ENCODE measurements at regions not wholly inside any gene's neighbourhood (a gene's known extent, or its start where the extent isn't known, plus 50 kb on each side); places are given as distances from the start of the nearest gene placed in this dataset.

DNA sequence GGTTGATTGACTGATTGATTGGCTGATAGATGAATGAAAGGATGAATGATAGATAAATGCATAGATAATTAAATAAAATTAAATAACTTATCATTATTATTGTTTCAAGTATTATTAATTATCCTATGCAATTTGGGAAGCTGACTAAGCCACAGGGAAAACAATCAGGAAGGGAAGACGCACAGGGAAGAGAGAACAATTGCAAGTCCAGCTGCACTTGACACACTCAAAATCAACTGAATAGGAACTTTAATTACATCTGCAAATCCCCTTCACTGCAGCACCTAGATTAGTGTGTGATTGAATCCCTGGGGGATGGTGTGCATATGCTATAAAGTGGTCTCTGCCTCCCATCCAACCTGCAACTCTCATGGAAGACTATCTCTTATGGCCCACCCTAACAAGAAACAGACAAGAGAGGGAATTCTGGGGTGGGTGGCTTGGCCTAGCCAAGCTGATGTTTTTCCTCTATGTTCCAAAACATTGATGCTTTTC, 161.1 kb upstream of the FGGY start:
- no peak for DNase-seq

DNA sequence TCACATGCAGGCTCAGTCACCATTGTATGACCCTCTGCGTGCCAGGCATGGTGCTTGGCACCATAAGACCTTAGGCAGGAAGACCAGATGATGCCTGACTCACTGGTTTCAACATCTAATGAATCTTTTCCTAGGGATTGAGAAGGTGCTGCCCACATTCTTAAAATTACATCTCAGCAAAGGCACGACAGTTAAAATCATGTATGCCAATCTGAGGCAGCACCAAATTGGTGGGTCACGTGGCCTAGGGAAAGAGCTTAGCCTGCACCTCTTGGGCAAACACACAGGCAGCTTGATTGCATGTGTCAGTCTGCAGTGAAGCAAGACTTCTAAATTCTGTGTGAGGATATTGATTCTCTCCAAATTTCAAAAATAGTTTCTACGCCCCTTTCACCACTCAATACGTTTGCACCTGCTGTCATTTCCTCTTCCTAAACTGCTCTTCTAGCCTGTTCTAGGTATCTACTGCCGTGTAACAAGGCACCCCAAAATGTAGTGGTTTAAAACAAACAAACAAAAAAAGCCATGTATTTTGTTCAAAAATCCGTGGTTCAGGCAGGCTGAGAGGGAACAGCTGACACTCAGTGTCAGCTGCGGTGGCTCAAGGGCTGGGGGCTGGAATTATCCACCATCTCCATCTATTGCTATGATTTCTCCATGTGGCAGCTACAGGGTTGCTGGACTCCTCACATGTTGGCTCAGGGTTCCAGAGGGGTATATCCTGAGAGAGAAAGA, 160.2 kb upstream of the FGGY start:
- no peak for DNase-seq

DNA sequence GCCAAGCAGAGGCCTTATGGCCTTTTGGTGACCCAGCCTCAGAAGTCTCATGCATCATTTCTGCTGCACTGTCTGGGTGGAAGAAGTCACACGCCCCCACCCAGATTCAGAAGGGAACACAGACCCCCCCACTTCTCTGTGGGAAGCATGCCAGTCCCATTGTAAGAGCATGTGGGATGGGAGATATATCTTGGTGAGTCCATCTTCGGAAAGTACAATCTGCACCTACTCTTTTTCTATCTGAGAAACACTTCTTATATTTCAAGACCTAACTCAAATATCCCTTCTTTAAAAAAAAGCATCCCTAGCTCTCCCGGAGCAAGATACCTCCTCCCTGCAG, 159.6 kb upstream of the FGGY start:
- DNase-seq: no peak

DNA sequence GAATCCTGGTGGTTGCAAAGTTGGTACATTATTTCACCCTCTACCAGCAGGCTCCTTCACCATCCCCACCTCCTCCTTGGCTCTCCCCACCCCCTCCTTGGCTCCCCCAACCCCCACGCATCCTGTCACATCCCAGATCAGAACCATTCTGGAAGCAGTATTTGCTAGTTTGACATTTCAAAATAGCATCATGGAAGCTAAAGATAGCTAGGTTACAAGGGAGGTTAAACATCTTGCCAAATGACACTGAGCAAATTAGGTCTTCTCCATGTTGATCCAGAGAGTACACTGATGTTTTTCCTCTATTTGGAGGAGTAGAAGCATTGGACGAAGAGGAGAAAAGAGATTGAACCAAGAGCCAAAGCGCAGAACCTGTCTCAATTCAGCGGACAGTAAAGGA, 158.9 kb upstream of the FGGY start:
- no peak for DNase-seq

DNA sequence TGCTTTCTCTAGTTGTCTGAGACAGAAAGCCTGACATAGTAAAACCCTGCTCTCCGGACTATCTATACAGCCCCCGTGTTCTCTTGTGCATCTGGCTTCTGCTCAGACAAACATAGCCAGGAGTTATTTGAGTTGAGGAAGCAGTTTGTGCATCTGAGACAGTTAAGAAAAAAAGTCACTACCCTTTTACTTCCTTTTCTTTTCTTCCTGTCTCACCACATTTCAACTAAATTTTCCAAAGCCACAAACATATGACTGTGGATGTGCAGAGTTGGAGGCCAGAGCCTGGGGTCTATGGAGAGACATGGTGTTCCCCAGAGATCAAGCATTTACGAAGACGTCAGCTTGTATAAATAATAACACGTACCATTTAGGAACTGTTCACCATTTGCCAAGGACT, 158.5 kb upstream of the FGGY start:
- DNase-seq: no peak

DNA sequence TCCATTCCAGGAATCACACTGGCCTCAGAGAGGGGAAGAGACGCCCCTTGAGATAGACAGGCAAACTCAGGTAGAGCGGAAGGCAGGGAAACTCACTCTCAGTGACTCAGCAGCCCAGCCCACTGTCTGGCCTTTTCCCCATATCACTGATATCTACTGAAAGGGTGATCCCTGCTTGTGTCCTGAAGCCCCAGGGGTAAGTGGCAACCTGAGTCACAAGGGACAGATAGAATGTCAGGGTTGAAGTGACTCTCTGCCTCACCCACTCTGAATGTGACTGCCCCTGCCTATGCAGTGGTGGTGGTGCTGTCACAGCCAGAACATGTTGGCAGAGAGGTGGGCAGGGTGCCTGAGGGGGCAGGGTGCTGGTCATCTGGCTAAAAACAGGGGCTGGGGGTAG, 157.5 kb upstream of the FGGY start:
- no peak for DNase-seq

DNA sequence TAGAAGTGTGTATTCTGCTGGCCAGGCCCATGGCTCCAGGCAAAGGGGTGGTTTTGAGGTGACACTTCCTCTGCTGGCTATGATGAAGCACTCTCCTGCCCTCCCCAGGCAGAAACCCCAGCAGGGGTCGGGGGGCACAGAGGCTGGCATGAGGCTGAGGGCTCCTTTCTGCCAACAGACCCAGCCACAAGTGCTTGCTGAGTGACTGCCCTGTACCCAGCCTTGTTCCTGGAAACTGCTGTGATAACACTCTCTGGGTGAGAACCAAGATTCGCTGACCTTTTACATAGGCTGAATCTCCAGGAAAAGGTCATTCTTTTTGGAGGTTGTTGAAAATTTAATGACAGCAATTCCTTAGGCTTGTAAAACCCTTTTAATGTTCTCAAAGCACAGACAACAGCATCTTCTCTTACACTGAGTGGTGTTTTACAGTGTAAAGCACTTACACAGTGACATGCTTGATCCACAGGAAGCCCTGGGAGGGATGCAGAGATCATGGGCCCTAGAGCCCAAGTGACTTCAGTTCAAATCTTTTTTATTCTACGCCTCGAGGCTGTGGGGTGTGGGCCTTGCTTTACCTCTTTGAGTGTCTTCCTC, 155.5 kb upstream of the FGGY start:
- DNase-seq: no peak

DNA sequence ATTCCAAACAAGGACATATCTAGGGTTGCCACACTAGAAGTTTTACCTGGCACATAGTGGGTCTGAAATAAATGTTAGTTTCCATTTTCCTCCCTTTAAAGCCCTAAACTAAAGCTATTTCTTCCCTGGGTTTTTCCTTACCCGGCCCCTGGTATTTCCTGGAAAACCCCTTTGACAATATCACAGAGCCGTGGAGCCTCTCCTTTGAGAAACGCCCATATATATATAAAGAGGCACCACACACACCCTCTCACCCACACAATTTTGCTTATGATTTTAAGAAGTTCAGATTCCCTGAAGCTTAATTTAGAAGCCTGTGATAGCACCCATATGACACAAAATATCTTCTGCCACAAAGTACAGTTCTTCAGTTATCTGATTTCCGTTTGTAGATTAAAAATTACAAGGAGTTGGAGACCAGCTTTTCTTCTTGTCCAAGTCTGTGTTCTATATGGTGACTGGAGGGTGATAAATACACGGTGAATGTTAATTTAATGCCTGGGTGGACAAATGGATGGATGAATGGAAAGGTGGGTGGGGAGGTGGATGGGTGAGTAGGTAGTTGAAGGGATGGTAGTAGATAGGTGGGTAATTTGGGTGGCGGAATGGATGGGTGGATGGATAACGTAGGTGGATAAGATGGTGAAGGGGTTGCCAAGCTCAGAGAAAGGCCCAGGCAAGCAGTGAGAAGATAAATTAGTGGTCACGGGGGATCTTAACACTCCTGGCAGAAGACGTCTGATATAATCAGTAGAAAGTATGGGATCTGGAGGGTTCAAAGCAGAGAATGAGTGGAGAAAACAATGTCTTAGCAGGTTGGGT, 154.4 kb upstream of the FGGY start:
- DNase-seq: no peak

DNA sequence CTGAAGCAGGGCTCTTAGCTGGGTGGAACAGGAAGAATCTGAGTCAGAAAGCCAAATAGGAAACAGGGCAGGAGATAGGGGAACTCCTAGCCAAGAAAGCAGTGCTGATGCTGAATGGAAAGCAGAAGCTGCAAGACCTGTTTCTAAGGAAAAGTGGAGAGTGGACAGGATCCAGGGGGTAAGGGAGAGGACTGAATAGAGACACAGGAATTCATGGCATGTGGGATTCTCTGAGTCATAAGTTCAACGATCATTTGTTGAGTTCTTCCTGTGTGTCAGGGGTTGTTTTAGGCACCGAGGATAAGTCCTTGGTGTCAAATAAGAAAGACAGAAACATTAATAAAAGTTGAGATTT, 153.8 kb upstream of the FGGY start:
- peak; percentile 67 for DNase-seq

DNA sequence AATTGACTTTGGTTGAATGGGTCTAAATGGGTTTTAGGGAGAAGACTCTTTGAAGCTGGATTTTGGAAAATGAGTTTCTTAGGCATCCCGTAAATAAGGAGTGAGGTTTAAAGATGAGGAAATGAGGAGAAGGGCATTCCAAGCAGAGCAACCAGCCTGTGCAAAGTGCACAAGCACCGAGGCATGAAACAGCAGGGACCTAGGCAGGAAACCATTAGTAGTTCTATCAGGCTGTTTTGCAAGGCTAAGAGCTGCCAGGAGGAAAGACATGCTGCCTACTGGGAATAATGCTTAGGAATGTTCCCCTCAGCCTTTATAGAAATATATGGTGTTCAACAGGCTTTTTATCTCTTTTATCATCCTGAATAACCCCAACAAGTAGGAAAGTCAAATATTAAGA, 153.1 kb upstream of the FGGY start:
- DNase-seq: no peak

DNA sequence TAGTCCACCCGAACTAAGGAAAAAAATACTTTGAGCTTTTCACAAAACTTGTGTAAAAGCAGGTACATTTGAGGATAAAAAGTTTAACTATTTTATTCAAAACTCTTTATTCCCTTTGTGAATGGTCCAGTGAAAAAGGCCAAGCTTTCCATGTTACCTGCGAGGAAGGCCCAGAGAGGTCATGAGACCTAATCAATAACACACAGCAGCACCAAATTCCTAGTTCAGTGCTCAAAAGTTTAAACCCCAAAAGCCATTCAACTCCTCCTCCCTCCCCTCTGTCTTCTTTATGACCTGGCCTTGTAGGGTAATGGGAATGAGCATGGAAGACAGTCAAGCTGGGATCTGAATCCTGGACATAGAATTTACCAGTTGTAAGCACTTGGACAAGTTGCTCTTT, 151.9 kb upstream of the FGGY start:
- DNase-seq: no peak

DNA sequence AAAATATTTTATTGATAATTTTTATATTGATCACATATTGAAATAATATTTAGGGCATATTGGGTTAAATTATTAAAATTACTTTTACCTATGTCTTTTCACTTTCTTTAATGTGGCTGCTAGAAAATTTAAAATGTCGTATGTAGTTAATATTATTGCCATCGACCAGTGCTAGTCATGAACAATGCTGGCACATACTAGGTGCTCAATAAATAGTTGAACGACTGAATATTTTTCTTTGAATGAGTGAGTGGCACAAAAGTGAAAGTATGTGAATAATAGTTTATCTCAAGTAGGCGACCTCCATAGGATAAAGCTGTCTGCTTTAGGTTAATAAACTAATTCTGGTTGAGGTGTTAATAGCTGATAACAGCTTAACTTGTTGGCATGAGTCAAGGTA, 150.8 kb upstream of the FGGY start:
- no peak for DNase-seq

DNA sequence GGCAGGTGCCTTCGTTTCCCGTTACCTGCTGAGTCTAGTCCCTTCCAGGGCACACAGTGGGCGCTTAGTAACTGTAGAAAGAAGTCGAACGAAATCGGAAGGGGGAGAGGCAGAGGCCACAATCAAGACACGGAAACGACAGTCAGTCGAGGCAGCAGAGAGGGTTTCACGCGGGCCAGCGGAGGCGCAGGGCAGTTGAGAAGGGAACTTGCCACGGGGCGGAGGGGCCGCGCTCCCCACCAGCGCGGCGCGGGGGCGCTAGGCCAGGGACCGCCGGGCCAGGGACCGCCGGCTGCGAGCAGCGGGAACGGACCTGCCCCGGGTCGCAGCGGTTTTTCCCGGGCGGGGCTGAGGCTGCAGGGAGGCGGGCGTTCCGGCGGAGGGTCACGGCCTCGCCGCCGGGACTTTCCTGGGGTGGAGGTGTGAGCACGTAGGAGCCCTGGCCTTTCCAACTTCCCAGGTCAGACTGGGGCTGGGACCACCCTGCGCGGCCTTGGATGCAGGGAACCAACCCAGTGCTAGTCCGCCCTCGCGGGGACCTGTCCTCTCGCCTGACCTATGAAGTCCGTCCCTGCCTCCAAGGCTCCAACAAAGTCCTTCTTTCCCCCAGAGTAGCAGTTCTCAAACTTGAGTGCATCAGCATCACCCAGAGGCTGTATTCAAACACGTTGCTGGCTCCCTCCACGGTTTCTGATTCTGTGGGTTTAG, 150.1 kb upstream of the FGGY start:
- DNase-seq: no peak

DNA sequence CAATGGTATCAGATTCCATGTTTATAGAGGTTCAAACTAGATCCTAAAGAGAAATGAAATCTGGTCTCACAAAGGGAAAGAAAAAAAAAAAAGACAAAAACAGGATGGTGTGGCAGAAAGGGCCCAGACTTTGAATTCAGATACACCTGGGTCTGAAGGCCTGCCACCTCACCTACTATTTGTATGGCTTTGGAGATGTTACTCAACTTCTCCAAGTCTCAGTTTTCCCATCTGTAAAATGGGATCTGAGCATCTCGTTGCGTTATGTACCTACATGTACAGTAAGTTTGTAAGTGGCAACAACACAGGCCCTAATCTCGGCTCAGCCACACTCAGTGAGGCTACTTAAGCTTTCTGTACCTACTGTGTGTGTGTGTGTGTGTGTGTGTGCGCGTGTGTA, 147.5 kb upstream of the FGGY start:
- no peak for DNase-seq

DNA sequence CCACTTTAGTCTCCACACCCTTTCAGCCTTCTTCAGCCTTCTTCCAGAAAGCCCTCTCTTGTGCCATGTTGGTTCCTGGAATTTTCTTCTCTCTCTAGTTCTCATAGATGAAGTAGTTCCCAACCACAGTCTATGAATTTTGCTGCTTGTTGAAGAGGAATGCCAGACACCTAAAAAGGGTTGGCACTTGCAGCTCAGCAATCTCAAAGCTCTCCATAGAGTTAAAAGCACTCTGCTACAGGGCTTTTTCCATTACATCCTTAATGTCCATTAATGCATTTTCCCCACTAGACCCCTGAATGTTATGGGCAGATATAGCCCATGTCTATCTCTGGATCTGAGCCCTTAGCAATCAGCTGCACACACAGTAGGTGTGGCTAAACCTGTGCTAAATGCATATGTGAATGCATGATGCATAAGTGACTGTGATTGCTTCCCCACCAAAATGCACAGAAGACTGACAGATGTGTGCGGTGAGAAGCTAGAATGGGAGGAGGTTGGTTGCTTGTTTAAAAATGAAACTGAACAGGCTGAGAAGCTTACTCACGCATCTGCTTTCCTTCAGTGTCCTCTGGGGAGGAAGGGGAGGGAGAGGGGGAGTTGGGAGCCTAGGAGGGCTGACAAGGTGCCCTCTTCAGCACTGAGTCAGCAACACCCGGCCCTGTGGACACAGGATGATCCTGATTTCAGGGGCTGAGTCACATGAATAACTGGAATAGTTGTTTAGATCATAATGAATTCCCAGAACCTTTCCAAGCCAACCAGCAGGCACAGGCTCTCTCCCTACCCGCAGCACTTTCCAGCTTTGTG, 146.1 kb upstream of the FGGY start:
- peak; percentile 95 for DNase-seq

DNA sequence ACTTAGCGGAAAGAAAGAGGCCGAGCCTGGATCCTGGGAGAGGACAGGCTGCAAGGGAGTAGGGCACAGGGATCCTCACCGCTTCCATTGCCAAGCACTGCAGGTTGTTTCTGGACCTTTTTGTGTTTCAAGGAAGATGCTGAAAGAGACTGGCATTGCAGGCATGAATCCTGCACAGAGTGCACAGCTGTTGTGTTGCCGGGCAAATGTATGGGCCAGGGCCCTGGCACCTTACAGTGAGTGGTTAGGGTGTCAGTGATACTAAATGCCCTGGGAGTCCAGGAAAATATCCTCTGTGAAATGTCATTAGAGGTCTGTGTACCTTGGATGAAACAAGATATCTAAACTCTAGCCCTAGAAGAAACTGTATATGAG, 145.5 kb upstream of the FGGY start:
- no peak for DNase-seq

DNA sequence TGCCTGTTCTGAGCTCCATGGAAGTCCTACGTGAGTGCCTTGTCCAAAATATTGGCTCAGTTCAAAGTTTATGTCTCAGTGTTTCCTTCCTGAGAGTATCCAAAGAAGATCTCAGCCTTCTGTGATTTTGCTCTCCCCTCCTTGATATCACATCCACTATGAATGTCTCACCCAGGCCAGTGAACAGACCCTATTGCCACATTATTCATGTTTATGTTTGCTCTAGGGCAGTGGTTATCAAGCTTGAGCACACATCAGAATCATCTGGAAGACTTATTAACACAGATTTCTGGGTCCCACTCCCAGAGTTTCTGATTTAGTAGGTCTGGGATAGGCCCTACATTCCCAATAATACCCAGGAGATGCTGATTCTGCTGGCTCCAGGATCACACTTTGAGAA, 145.0 kb upstream of the FGGY start:
- DNase-seq: no peak

DNA sequence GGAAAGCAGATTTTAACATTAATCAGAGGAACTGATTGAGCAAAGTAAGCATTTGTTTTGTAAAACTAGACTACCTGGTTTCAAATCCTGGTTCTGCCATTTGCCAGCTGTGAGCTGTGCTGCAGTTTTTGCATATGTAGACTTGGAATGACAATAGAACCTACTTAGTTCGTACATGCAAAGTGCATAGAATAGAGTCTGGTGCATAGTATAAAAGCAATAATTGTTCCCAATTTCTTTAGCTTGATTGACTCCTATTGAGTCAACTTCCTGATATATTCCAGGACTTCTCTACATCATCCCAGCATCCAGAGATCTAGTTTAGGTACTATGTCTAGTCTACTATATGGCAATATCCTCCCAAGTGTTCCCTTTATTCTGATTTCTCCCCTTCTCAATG, 144.4 kb upstream of the FGGY start:
- no peak for DNase-seq

DNA sequence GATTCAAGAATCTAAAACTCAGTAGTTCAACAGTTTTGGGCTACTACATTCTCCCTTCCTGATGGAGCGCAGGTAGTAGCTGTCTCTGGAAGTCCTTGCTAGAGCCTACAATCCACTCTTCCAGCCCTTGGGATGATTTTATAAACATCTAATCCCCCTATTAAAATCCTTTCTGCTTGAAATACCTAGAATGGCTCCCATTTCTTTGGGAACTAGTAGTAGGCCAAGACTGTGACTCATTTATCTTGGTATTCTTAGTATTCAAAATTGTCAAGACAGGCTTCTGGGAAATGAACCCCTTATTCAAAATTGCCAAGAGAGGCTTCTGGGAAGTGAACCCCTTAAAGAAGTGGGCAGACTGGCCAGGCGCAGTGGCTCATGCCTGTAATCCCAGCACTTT, 142.5 kb upstream of the FGGY start:
- DNase-seq: no peak

DNA sequence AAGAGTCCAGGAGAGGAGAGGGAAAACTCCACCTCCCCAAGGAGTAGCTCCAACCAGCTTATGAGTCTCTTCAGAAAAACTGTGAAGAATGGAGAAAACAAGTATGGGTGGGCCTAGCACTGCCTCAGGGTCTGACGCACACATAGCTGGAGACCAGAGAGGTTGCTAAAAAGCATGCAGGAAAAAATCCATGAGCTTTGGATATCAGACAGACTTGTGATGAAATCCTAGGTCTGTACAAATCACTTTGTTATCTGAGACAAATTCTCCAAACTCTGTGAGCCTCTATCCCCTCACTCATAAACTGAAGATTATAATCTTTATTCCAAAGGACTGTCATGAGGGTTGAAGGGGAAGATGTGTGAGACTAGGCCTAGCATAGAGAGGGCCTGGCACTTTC, 141.5 kb upstream of the FGGY start:
- DNase-seq: no peak

DNA sequence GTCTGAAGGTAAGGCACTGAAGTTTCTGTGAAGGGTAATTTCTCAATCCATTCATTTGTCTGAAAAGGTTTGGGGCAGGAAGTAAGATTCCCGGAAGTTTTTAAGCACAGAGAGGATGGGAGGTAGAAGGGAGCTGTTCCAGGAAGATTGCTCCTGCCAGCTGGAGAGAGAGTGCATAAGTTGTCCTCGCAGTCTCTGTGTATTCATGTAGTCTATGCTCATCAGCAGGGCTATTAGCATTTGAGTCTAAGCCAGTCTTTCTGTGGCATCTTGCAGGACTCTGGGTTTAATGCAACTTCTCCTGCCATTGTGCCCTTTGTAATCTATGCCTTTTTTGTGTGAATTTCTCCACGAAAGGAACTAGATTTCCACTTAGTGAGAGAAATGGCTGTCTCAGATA, 140.8 kb upstream of the FGGY start:
- DNase-seq: no peak

DNA sequence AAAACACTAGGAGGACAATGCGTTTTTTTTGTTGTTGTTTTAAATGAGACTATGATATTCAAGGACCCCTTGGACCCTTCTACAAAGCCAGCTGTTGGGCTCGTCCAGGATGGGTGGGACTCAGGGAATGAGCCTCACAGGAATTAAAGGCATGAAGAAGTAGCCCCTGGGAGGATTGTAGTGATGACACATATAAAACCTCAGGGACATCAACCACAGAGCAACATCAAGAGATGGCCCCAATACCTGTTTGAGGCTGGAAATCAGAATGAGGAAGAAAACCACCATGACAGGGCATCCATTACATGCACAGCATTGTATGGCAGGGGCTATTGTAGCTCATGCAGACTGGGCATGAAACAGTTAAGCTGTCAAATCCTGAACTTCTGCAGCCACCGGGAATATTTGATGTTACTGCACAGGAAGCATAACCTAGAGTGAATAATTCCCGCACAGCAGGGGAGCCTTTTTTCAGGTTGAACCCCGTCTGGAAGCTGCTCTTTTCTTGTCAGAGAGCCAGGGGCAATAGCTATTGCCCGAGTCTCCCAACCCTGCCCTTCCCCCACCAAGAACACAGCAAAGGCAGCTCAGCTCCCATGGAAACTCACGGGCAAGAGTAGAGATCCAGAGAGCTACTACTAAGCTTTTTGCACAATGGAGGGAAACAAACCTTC, 140.2 kb upstream of the FGGY start:
- DNase-seq: no peak
